HUES48 (cell line): ENCODE measurements at regions not wholly inside any gene's neighbourhood (a gene's known extent, or its start where the extent isn't known, plus 50 kb on each side); places are given as distances from the start of the nearest gene placed in this dataset.
"Not testable (repeated sequence)": the region's sequence is repeated elsewhere in the genome, so short reads cannot be mapped to it uniquely, and the experiment has no call there.

Experiments used
- H3K27ac ChIP-seq: one replicate; pipeline ENCODE4 v1.7.0; 2013; ENCODE audit warnings: low read depth, low read length, inconsistent platforms
- H3K27me3 ChIP-seq: 2 replicates; pipeline ENCODE4 v1.6.1; 2013; ENCODE audit warnings: mild to moderate bottlenecking, low read length; ENCODE audit not compliant: control insufficient read depth, insufficient read depth
- H3K36me3 ChIP-seq: 2 replicates; pipeline ENCODE4 v1.6.1; 2013; ENCODE audit warnings: low read length; ENCODE audit not compliant: control insufficient read depth, insufficient read depth
- H3K4me1 ChIP-seq: 2 replicates; pipeline ENCODE4 v1.6.1; 2013; ENCODE audit warnings: mild to moderate bottlenecking, low read length; ENCODE audit not compliant: control insufficient read depth, insufficient read depth
- H3K4me3 ChIP-seq: 2 replicates; pipeline ENCODE4 v1.5.1; 2013; ENCODE audit warnings: mild to moderate bottlenecking, low read depth, low read length
- H3K9ac ChIP-seq: 2 replicates; pipeline ENCODE4 v1.6.1; 2013; ENCODE audit warnings: mild to moderate bottlenecking, low read depth, low read length, moderate library complexity
- H3K9me3 ChIP-seq: 2 replicates; pipeline ENCODE4 v1.6.1; 2013; ENCODE audit warnings: low read length; ENCODE audit not compliant: control insufficient read depth, insufficient read depth

DNA sequence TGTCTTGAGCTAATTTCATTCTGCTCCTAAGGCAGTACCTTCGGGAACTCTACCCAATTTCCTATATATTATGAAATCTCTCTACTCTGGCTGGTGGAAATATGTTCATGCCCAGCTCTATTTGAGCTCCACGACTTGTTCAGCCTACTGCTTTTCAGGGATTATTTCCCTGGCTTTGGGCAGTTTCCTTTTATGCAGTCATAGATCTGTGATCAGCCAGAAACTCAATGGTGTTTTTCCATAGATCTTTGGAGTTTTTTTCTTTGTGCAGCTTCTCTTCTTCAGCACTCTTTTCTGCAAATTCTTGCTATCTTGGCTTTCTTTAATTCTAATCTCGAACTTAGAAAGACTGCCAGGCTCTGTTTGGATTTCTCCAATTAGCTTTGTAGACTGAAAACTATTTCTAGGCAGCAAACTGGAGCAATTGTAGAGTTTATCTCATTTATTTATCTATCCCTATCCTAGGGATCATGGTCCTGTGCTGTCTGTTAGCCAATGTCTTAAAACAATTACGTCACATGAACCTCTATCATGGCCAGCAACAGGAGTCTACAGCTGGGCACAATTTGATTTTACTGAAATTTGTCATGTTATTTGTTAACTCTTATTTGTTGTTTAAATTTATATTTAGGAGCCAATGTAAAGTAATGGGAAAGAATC lies 328.4 kb downstream of the BCKDHB start:
- no peaks in the 10 kb centered on the region for H3K27me3 ChIP-seq
- H3K9me3 ChIP-seq, result no peaks in the 10 kb centered on the region
- H3K27ac ChIP-seq, result no peak overlapping the region
- H3K4me1 ChIP-seq, result peaks cover 28% of the 10 kb centered on the region
- no peak overlapping the region for H3K4me3 ChIP-seq
- H3K9ac ChIP-seq, result no peak overlapping the region
- H3K36me3 ChIP-seq, result no peaks in the 10 kb centered on the region

DNA sequence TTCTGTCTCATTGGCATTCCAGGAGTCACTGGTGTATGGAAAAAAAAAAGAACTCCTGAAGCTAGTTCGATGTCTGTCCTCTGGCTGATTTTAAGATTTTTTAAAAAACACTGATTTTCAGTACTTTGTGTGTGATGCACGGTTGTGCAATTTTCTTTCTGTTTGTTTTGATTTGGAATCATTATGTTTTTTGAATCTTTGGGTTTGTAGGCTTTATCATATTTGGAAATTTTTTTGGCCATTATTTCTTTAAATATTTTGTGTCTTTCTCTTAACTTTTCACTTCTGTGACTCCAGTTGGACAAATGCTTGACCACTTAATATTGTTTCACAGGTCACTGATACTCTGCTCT lies 327.2 kb downstream of the BCKDHB start:
- Histone ChIP-seq H3K4me3 (no peak overlapping the region), H3K27me3 (no peaks in the 10 kb centered on the region), H3K9me3 (no peaks in the 10 kb centered on the region), H3K27ac (peak overlapping the region; percentile 26), H3K4me1 (peaks cover 23% of the 10 kb centered on the region), H3K36me3 (no peaks in the 10 kb centered on the region), H3K9ac (no peak overlapping the region)

DNA sequence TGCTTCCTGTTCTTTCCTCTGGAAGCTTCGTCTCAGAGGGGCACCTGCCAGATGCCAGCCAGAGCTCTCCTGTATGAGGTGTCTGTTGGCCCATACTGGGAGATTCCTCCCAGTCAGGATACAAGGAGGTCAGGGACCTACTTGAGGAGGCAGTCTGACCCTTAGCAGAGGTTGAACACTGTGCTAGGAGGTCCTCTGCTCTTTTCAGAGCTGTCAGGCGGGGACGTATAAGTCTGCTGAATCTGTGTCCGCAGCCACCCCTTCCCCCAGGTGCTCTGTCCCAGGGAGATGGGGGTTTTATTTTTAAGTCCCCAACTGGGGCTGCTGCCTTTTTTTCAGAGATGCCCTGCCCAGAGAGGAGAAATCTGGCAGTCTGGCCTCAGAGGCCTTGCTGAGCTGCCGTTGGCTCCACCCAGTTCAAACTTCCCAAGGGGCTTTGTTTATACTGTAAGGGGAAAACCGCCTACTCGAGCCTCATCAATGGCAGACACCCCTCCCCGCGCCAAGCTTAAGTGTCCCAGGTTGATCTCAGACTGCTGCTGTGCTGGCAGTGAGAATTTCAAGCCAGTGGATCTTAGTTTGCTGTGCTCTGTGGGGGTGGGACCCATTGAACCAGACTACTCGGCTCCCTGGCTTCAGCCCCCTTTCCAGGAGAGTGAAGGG lies 326.7 kb downstream of the BCKDHB start:
- H3K4me1 ChIP-seq, result peaks cover 18% of the 10 kb centered on the region
- peak overlapping the region; percentile 26 for H3K27ac ChIP-seq
- no peak overlapping the region for H3K9ac ChIP-seq
- H3K27me3 ChIP-seq, result no peaks in the 10 kb centered on the region
- no peak overlapping the region for H3K4me3 ChIP-seq
- no peaks in the 10 kb centered on the region for H3K9me3 ChIP-seq
- no peaks in the 10 kb centered on the region for H3K36me3 ChIP-seq

DNA sequence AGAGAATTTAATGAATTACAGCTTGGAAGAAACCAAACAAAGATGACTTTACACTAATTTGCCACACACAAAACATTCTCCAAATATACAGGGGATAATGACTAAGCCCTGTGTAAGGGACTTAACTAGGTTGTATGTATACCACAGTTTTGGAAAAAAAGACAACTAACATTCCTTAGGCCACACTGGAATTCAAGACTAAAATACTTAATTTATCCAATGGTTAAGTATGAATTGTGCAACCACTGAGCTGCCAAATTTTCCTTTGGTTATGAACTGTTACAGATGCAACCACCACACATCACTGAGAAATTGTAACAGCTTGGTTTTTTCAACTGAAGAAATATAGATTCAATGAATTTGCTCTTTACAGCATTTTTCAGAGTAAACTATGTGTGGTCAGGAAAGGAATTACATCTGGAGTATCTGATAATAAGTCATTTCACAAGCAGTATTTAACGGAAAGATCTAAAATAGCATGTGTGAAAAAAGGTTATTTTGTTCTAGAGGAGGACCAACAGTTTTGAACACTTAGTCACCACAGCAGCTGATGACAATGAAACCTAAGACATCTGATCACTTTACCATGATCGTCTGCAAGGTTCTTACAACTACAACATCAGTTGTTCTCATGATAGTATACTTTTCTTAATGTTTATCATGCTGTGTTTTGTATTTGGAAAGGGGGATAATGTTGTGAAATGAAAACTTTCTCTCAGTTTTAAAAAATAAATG lies 318.8 kb downstream of the BCKDHB start:
- Histone ChIP-seq H3K4me1 (no peaks in the 10 kb centered on the region), H3K9ac (no peak overlapping the region), H3K9me3 (peaks cover 9% of the 10 kb centered on the region; the same call in 1 of the 2 replicates), H3K27ac (no peak overlapping the region), H3K4me3 (no peak overlapping the region), H3K27me3 (no peaks in the 10 kb centered on the region), H3K36me3 (no peaks in the 10 kb centered on the region)

DNA sequence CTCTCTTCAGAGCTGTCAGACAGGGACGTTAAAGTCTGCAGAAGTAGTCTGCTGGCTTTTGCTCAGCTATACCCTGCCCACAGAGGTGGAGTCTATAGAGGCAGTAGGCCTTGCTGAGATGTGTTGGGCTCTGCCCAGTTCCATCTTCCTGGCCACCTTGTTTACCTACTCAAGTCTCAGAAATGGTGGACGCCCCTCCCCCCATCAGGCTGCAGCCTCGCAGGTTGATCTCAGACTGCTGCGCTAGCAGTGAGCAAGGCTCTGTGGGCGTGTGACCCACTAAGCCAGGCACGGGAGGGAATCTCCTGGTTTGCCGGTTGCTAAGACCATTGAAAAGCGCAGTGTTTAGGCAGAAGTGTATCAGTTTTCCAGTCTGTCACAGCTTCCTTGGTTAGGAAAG lies 305.0 kb downstream of the BCKDHB start:
- Histone ChIP-seq H3K27me3 (no peaks in the 10 kb centered on the region), H3K27ac (no peak overlapping the region), H3K36me3 (no peaks in the 10 kb centered on the region), H3K9ac (no peak overlapping the region), H3K4me3 (no peak overlapping the region), H3K4me1 (no peaks in the 10 kb centered on the region), H3K9me3 (no peaks in the 10 kb centered on the region)

DNA sequence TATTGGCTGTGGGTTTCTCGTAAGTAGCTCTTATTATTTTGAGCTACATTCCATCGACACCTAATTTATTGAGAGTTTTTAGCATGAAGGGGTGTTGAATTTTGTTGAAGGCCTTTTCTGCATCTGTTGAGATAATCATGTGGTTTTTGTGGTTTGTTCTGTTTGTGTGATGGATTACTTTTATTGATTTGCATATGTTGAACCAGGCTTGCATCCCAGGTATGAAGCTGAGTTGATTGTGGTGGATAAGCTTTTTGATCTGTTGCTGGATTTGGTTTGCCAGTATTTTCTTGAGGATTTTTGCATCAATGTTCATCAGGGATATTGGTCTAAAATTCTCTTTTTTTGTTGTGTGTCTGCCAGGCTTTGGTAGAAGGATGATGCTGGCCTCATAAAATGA lies 301.5 kb downstream of the BCKDHB start:
- not testable (repeated sequence) for H3K9me3 ChIP-seq, H3K27me3 ChIP-seq, H3K27ac ChIP-seq, H3K4me1 ChIP-seq, H3K36me3 ChIP-seq, H3K9ac ChIP-seq, H3K4me3 ChIP-seq

DNA sequence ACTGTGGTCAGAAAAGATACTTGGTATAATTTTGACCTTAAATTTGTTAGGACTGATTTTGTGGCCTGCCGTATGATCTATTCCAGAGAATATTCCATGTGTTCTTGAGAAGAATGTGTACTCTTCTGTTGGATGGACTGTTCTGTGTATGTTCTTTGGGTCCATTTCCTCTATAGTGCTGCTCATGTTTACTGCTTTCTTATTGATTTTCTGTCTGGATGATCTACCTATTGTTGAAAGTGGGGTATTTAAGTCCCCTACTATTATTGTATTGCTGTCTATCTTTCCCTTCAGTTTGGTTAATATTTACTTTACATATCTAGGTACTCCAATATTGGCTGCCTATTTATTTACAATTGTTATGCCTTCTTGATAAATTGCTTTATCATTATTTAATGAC lies 298.4 kb downstream of the BCKDHB start:
- Histone ChIP-seq H3K27ac (no peak overlapping the region), H3K9ac (no peak overlapping the region)

DNA sequence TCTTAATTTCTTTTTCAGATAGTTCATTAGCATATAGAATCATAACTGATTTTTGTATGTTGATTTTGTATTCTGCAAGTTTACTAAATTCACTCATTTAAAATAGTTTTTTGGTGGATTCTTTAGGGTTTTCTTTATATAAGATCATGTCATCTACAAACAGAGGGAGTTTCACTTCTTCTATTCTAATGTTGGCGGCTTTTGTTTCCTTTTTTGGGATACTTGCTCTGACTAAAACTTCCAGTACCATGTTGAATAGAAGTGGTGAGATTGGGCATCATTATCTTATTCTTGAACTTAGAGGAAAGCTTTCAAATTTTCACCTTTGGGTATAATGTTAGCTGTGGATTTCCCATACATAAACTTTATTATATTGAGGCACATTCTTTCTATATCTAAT lies 296.9 kb downstream of the BCKDHB start:
- H3K27me3 ChIP-seq, result no peaks in the 10 kb centered on the region
- no peak overlapping the region for H3K4me3 ChIP-seq
- H3K27ac ChIP-seq, result no peak overlapping the region
- H3K36me3 ChIP-seq, result no peaks in the 10 kb centered on the region
- no peak overlapping the region for H3K9ac ChIP-seq
- no peaks in the 10 kb centered on the region for H3K4me1 ChIP-seq
- H3K9me3 ChIP-seq, result no peaks in the 10 kb centered on the region; the same call in 1 of the 2 replicates

More for the DNA sequence above, 298.4 kb downstream of the BCKDHB start:
- no peaks in the 10 kb centered on the region for H3K36me3 ChIP-seq
- H3K9me3 ChIP-seq, result no peaks in the 10 kb centered on the region
- H3K27me3 ChIP-seq, result no peaks in the 10 kb centered on the region
- H3K4me1 ChIP-seq, result no peaks in the 10 kb centered on the region
- no peak overlapping the region for H3K4me3 ChIP-seq

DNA sequence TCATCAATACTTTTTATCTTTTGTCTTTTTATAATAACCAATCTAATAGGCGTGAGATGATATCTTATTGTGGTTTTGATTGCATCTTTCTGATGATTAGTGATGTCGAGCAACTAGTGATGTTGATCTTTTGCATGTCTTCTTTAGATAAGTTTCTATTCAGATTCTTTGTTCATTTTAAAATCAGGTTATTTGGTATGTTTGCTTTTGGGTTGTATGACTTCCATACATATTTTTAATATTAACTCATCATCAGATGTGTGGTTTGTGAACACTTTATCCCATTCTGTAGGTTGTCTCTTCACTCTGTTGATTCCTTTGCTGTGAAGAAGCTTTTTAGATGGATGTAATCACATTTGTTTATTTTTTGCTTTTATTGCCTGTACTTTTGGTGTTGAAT lies 295.8 kb downstream of the BCKDHB start:
- Histone ChIP-seq H3K27ac (no peak overlapping the region), H3K4me3 (no peak overlapping the region), H3K27me3 (no peaks in the 10 kb centered on the region), H3K9ac (no peak overlapping the region), H3K36me3 (no peaks in the 10 kb centered on the region), H3K4me1 (no peaks in the 10 kb centered on the region), H3K9me3 (no peaks in the 10 kb centered on the region; the same call in 1 of the 2 replicates)
